Testis (tissue), 2 donors: ENCODE measurements at regions not wholly inside any gene's neighbourhood (a gene's known extent, or its start where the extent isn't known, plus 50 kb on each side); places are given as distances from the start of the nearest gene placed in this dataset.

Source experiments
- POLR2A ChIP-seq: fragments of 450-650 bp; IDR thresholded peaks from one replicate; pipeline ENCODE4 v1.6.1; 2017; ENCODE audit warnings: antibody characterized with exemption, mild to moderate bottlenecking, moderate library complexity
- TF ChIP-seq, protein P1 (sequence below), 3 experiments: fragments of 450-650 bp in 2 of 3; fragments of 200-600 bp in 1 of 3; sonication (generic) in 1 of 3; IDR thresholded peaks; one replicate each; pipeline ENCODE4 v1.5.1; 2016 to 2019; ENCODE audit warnings: antibody characterized with exemption in 3 of 3, mild to moderate bottlenecking in 2 of 3, moderate library complexity in 1 of 3

DNA sequence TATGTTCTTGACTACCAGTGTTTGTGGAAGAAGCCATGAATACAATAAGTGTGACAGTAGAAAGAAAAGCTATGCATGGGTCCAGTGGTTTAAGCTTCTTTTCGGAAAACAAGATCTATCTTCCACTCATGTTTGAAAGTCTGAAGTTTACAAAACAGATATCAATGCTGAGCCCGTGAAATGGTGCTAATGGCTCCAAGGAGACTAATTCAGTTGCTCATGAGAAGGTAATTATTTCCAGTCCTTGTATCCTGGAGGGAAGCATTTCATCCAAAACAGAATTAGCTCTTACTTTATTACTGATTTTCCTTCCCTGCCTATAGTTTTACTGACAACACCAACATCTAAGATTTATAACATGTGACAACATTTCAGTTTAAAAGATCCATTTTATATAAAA, 1364.9 kb downstream of the PCDH9 start:
- TF ChIP-seq POLR2A, result no peak
- TF ChIP-seq, protein P1, sequence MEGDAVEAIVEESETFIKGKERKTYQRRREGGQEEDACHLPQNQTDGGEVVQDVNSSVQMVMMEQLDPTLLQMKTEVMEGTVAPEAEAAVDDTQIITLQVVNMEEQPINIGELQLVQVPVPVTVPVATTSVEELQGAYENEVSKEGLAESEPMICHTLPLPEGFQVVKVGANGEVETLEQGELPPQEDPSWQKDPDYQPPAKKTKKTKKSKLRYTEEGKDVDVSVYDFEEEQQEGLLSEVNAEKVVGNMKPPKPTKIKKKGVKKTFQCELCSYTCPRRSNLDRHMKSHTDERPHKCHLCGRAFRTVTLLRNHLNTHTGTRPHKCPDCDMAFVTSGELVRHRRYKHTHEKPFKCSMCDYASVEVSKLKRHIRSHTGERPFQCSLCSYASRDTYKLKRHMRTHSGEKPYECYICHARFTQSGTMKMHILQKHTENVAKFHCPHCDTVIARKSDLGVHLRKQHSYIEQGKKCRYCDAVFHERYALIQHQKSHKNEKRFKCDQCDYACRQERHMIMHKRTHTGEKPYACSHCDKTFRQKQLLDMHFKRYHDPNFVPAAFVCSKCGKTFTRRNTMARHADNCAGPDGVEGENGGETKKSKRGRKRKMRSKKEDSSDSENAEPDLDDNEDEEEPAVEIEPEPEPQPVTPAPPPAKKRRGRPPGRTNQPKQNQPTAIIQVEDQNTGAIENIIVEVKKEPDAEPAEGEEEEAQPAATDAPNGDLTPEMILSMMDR (IDR thresholded peaks at IDR 0.05), result no peak
